Epithelial cell of esophagus (primary cell): ENCODE measurements at regions not wholly inside any gene's neighbourhood (a gene's known extent, or its start where the extent isn't known, plus 50 kb on each side); places are given as distances from the start of the nearest gene placed in this dataset.
A peak's percentile ranks its signal among the peaks of the same experiment; 100 is the strongest.

ENCODE experiments used
- DNase-seq: peaks from one replicate; pipeline ENCODE4 v3.0.0; 2010; ENCODE audit warnings: low read depth
- H3K4me3 ChIP-seq: 2 replicates; pipeline ENCODE4 v1.5.1; 2011; ENCODE audit warnings: mild to moderate bottlenecking, low read length, control low read depth
- CTCF ChIP-seq: IDR thresholded peaks from 2 replicates; pipeline ENCODE4 v1.5.1; 2011; ENCODE audit warnings: low read depth, mild to moderate bottlenecking, low read length, control low read depth, inconsistent platforms; ENCODE audit not compliant: insufficient read depth; ENCODE audit errors: missing control alignments

- DNase-seq: peak; percentile 74
- no peak overlapping the region for H3K4me3 ChIP-seq
- no peak for TF ChIP-seq CTCF
These were observed 391.3 kb upstream of the CDH5 start for GRCh38 chr16:65975049-65975708.

- H3K4me3 ChIP-seq: no peak overlapping the region
- DNase-seq: no peak
- TF ChIP-seq CTCF: no peak
These were observed 399.1 kb upstream of the CDH5 start for GRCh38 chr16:65967376-65967775.

- H3K4me3 ChIP-seq: no peak overlapping the region
- peak; percentile 74 for DNase-seq
- no peak for TF ChIP-seq CTCF
These were observed 400.9 kb upstream of the CDH5 start for GRCh38 chr16:65965628-65966027.

- H3K4me3 ChIP-seq: no peak overlapping the region
- no peak for DNase-seq
- no peak for TF ChIP-seq CTCF
These were observed 401.7 kb upstream of the CDH5 start for GRCh38 chr16:65964752-65965151.

GRCh38 chr16:65961476-65962143 is 404.9 kb upstream of the CDH5 start:
- no peak for DNase-seq
- H3K4me3 ChIP-seq: no peak overlapping the region
- no peak for TF ChIP-seq CTCF

GRCh38 chr16:65959983-65960382 is 406.5 kb upstream of the CDH5 start:
- TF ChIP-seq CTCF: no peak
- H3K4me3 ChIP-seq: no peak overlapping the region
- DNase-seq: no peak

- H3K4me3 ChIP-seq: no peak overlapping the region
- TF ChIP-seq CTCF: no peak
- no peak for DNase-seq
These were observed 408.4 kb upstream of the CDH5 start for GRCh38 chr16:65958086-65958485.
